ENCODE measurements at regions not wholly inside any gene's neighbourhood (a gene's known extent, or its start where the extent isn't known, plus 50 kb on each side); places are given as distances from the start of the nearest gene placed in this dataset.

GRCh38 chr10:44786286-44786850 lies 124.8 kb upstream of the TMEM72 start:
- no peaks in the 10 kb centered on the region for H3K36me3 Mint-ChIP-seq (ENCODE audit: insufficient read depth, unreplicated experiment)
- ChIA-PET POLR2A (no interaction called here), CTCF (no interaction called here)
- H3K27me3 Mint-ChIP-seq (ENCODE audit: insufficient read depth, unreplicated experiment) = peaks cover 14% of the 10 kb centered on the region
- Histone ChIP-seq H3K27me3 (replicated peaks; ENCODE audit: control insufficient read depth, insufficient read depth, low read length) (no peaks in the 10 kb centered on the region; the same call in 1 of the 2 replicates), H3K36me3 (ENCODE audit: control insufficient read depth, insufficient read depth, low read length) (no peaks in the 10 kb centered on the region), H3K9me3 (no peaks in the 10 kb centered on the region), H3K4me3 (ENCODE audit: low read depth, low read length) (no peak overlapping the region), H3K4me1 (no peaks in the 10 kb centered on the region)
- H3K4me3 Mint-ChIP-seq (ENCODE audit: unreplicated experiment) = no peak overlapping the region
- no peaks in the 10 kb centered on the region for H3K9me3 Mint-ChIP-seq (ENCODE audit: unreplicated experiment)
- DNase-seq = no peak
- BruUV-seq (replicated peaks) = no TSS peak
- no peak overlapping the region for H3K27ac Mint-ChIP-seq (ENCODE audit: unreplicated experiment)
- H3K4me1 Mint-ChIP-seq (ENCODE audit: low read depth, unreplicated experiment) = no peaks in the 10 kb centered on the region
- intact Hi-C loops (cut with micrococcal nuclease; ENCODE audit: unreplicated experiment) = no loop called here
- no peak for TF ChIP-seq CTCF (IDR thresholded peaks at IDR 0.05; ENCODE audit: insufficient read depth in 1 of 2, low read depth in 1 of 2, low read length in 1 of 2, severe bottlenecking in 1 of 2, unreplicated experiment in 1 of 2)

- no peak overlapping the region for H3K4me3 Mint-ChIP-seq (ENCODE audit: unreplicated experiment)
- no peak for TF ChIP-seq CTCF (IDR thresholded peaks at IDR 0.05; ENCODE audit: insufficient read depth in 1 of 2, low read depth in 1 of 2, low read length in 1 of 2, severe bottlenecking in 1 of 2, unreplicated experiment in 1 of 2)
- no peak overlapping the region for H3K4me3 ChIP-seq (ENCODE audit: low read depth, low read length)
- H3K9me3 ChIP-seq = no peaks in the 10 kb centered on the region
- peaks cover 14% of the 10 kb centered on the region for H3K27me3 Mint-ChIP-seq (ENCODE audit: insufficient read depth, unreplicated experiment)
- H3K4me1 Mint-ChIP-seq (ENCODE audit: low read depth, unreplicated experiment) = no peaks in the 10 kb centered on the region
- intact Hi-C loops (cut with micrococcal nuclease; ENCODE audit: unreplicated experiment) = no loop called here
- H3K36me3 ChIP-seq (ENCODE audit: control insufficient read depth, insufficient read depth, low read length) = no peaks in the 10 kb centered on the region
- DNase-seq = no peak
- H3K4me1 ChIP-seq = no peaks in the 10 kb centered on the region
- no peaks in the 10 kb centered on the region for H3K9me3 Mint-ChIP-seq (ENCODE audit: unreplicated experiment)
- no peak overlapping the region for H3K27ac Mint-ChIP-seq (ENCODE audit: unreplicated experiment)
- no peaks in the 10 kb centered on the region; the same call in 1 of the 2 replicates for H3K27me3 ChIP-seq (replicated peaks; ENCODE audit: control insufficient read depth, insufficient read depth, low read length)
- no TSS peak for BruUV-seq (replicated peaks)
- no peaks in the 10 kb centered on the region for H3K36me3 Mint-ChIP-seq (ENCODE audit: insufficient read depth, unreplicated experiment)
- ChIA-PET CTCF (no interaction called here), POLR2A (no interaction called here)
Measured at GRCh38 chr10:44787480-44788075, 123.6 kb upstream of the TMEM72 start.

DNA sequence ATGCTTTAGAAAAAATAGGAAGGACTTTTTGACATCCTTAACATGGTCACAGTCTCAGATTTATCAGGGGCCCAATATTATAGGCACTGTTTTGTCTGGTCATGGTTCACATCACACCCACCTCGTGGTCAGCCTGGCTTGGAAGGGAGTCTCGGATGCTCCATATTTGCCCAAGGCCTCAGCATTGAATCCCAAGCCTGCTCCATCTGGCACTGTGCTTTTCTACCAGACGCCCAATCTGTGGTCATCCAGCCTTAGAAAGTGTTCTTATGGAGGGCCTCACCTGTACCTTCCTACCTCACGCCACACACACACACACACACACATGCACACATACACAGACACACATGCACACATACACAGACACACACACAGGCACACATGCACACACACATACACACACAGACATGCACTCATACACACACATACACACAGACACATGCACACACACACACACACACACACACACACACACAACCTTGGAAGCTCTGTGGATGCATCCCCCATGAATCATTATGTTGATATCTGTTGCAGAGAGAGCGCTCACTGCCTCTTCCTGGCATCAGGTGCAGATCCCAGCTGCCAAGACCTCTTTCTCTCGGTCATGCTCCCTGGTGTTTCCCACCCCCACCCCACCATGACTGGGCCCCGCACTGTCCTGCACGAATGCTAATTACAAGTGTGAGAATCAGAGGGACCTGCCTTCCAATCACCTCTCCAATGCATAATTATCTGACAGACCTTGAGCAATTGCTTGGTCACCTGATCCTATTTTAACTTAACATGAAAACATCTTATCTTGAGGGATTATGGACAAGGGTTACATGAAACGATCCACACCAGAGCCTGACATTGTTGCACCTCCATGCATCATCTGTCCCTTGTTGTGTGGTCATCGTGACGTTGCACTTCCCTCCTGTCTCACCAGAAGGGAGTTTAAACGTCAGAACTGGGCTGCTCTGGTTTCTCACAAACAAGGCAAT lies 122.7 kb upstream of the TMEM72 start:
- ChIA-PET POLR2A (no interaction called here), CTCF (no interaction called here)
- no TSS peak for BruUV-seq (replicated peaks)
- no peaks in the 10 kb centered on the region for H3K4me1 Mint-ChIP-seq (ENCODE audit: low read depth, unreplicated experiment)
- no peak overlapping the region for H3K27ac Mint-ChIP-seq (ENCODE audit: unreplicated experiment)
- Histone ChIP-seq H3K4me3 (ENCODE audit: low read depth, low read length) (no peak overlapping the region), H3K36me3 (ENCODE audit: control insufficient read depth, insufficient read depth, low read length) (no peaks in the 10 kb centered on the region), H3K27me3 (replicated peaks; ENCODE audit: control insufficient read depth, insufficient read depth, low read length) (no peaks in the 10 kb centered on the region; the same call in 1 of the 2 replicates), H3K4me1 (no peaks in the 10 kb centered on the region), H3K9me3 (no peaks in the 10 kb centered on the region)
- peaks cover 10% of the 10 kb centered on the region for H3K27me3 Mint-ChIP-seq (ENCODE audit: insufficient read depth, unreplicated experiment)
- TF ChIP-seq CTCF (IDR thresholded peaks at IDR 0.05; ENCODE audit: insufficient read depth in 1 of 2, low read depth in 1 of 2, low read length in 1 of 2, severe bottlenecking in 1 of 2, unreplicated experiment in 1 of 2) = no peak
- H3K9me3 Mint-ChIP-seq (ENCODE audit: unreplicated experiment) = no peaks in the 10 kb centered on the region
- H3K4me3 Mint-ChIP-seq (ENCODE audit: unreplicated experiment) = no peak overlapping the region
- intact Hi-C loops (cut with micrococcal nuclease; ENCODE audit: unreplicated experiment) = no loop called here
- no peak for DNase-seq
- no peaks in the 10 kb centered on the region for H3K36me3 Mint-ChIP-seq (ENCODE audit: insufficient read depth, unreplicated experiment)

Data from Caco-2 (cell line).